GM13976 (cell line): ENCODE measurements at regions not wholly inside any gene's neighbourhood (a gene's known extent, or its start where the extent isn't known, plus 50 kb on each side); places are given as distances from the start of the nearest gene placed in this dataset.

Experiments
- DNase-seq: peaks from one replicate; pipeline ENCODE4 v3.0.0; 2012; ENCODE audit warnings: low spot score
- in situ Hi-C: fragments of 300-500 bp; cut with MboI; formaldehyde crosslinking; loops from one replicate; pipeline ENCODE4 v1.12.0; 2022; ENCODE audit warnings: low sequenced_read_pairs, mixed read lengths, inconsistent platforms; ENCODE audit not compliant: unreplicated experiment
- TF ChIP-seq, protein P1 (sequence below): IDR thresholded peaks from 2 replicates; pipeline ENCODE4 v1.5.1; 2012; ENCODE audit warnings: borderline replicate concordance, mild to moderate bottlenecking; ENCODE audit not compliant: insufficient read depth; ENCODE audit errors: extremely low read depth, missing control alignments, control extremely low read depth

DNA sequence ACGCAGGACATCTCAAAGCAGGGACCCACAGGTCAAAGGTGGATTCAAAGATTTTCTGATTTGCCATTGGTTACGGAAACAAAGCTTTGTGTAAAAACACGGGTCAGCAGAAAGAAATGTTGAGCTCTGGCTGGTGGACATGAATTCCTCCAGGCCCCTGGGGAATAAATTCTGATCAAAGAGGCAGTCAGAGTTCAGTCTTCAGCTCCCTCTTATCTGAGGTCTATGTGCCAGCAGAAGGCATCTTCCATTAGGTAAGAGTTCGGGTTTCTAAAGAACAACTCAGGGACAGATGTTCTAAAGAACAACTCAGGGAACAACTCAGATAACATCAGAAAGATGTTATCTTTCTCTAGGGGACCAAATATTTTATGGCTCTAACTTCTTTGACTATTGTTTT lies 64.9 kb upstream of the PALS2 start:
- no peak for DNase-seq
- TF ChIP-seq, protein P1, sequence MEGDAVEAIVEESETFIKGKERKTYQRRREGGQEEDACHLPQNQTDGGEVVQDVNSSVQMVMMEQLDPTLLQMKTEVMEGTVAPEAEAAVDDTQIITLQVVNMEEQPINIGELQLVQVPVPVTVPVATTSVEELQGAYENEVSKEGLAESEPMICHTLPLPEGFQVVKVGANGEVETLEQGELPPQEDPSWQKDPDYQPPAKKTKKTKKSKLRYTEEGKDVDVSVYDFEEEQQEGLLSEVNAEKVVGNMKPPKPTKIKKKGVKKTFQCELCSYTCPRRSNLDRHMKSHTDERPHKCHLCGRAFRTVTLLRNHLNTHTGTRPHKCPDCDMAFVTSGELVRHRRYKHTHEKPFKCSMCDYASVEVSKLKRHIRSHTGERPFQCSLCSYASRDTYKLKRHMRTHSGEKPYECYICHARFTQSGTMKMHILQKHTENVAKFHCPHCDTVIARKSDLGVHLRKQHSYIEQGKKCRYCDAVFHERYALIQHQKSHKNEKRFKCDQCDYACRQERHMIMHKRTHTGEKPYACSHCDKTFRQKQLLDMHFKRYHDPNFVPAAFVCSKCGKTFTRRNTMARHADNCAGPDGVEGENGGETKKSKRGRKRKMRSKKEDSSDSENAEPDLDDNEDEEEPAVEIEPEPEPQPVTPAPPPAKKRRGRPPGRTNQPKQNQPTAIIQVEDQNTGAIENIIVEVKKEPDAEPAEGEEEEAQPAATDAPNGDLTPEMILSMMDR: no peak
- in situ Hi-C loops: no loop called here

DNA sequence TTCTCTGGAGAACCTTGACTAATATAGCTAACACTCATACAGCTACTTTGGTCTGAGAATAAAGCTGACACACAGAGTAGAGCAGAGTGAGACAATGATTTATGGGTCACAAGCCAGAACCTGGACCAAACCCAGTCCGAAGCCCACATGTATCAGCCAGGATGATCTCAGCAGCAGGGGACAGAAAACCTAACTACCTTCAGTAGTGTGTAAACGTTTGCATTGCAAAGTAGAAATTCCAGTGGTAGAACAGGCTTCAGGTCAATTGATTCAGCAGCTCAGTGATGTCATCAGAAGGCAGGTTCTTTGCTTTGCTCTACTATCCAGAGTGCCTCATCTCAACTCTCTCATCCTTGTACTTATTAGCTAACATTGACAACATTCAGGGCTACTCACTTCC lies 62.5 kb upstream of the PALS2 start:
- TF ChIP-seq, protein P1: no peak
- in situ Hi-C loops: no loop called here
- no peak for DNase-seq

GRCh38 chr7:24517166-24517565 lies 56.1 kb upstream of the PALS2 start:
- TF ChIP-seq, protein P1: no peak
- DNase-seq: no peak
- in situ Hi-C loops: no loop called here

DNA sequence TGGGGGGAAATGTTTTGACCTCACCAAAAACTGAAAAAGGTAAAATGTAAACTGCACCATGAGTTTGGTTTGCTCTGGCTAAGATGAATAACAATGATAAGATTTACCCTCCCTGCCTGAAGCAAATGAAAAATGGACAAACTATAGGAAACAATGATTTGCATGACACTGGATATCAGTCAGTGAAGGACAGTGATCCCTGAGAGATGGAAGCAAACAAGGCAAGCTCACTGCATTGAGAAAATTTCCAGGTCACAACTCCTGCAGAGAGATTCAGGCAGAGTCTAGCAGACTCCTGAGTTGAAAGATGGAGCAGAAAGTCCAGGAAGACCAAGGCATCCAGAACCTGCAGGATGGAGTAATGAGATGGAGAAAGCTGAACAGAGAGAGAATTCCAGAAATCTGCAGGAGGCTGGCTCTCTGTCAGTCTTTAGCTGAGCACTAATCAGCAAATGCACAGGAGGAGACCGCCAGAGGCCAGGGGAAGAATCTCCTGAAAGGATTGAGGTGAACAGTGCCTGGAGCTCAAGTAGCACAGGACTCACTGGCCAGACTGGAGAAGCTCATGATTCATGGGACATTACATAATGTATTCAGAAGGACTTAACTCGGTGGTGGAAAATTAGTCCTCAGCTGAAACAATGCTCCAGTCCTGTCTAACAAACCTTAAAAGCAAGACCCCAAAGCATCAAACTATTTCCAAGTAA lies 51.2 kb upstream of the PALS2 start:
- in situ Hi-C loops: no loop called here
- TF ChIP-seq, protein P1: no peak
- no peak for DNase-seq
